ENCODE measurements at regions not wholly inside any gene's neighbourhood (a gene's known extent, or its start where the extent isn't known, plus 50 kb on each side); places are given as distances from the start of the nearest gene placed in this dataset.

DNA sequence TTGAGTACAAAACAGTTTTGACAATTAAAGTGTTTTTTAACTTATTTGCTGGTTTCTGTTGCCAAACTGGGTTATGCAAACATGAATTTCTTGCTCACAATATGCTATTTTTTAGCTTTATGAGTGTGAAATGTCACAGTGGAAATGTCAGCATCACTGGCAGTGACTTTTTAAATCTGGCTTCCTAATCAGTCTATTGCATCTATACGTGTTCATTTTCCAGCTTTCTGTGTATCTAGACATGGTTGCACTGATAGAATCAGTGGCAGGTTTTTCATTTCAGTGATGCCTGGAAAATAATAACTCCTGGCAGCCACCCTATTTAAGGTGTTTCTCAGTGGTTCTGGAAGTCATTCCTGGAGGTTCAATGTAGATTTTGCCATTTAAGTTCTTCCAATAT lies 146.7 kb downstream of the SLITRK6 start (continued):
- TF ChIP-seq, protein P1, sequence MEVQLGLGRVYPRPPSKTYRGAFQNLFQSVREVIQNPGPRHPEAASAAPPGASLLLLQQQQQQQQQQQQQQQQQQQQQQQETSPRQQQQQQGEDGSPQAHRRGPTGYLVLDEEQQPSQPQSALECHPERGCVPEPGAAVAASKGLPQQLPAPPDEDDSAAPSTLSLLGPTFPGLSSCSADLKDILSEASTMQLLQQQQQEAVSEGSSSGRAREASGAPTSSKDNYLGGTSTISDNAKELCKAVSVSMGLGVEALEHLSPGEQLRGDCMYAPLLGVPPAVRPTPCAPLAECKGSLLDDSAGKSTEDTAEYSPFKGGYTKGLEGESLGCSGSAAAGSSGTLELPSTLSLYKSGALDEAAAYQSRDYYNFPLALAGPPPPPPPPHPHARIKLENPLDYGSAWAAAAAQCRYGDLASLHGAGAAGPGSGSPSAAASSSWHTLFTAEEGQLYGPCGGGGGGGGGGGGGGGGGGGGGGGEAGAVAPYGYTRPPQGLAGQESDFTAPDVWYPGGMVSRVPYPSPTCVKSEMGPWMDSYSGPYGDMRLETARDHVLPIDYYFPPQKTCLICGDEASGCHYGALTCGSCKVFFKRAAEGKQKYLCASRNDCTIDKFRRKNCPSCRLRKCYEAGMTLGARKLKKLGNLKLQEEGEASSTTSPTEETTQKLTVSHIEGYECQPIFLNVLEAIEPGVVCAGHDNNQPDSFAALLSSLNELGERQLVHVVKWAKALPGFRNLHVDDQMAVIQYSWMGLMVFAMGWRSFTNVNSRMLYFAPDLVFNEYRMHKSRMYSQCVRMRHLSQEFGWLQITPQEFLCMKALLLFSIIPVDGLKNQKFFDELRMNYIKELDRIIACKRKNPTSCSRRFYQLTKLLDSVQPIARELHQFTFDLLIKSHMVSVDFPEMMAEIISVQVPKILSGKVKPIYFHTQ (CRISPR knock-in tag; IDR thresholded peaks at IDR 0.05) = no peak
- TF ChIP-seq, protein P2, sequence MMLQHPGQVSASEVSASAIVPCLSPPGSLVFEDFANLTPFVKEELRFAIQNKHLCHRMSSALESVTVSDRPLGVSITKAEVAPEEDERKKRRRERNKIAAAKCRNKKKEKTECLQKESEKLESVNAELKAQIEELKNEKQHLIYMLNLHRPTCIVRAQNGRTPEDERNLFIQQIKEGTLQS (CRISPR knock-in tag; conservative IDR thresholded peaks at IDR 0.05) = no peak
- TF ChIP-seq PRRX2 (CRISPR knock-in tag; IDR thresholded peaks at IDR 0.05) = no peak

DNA sequence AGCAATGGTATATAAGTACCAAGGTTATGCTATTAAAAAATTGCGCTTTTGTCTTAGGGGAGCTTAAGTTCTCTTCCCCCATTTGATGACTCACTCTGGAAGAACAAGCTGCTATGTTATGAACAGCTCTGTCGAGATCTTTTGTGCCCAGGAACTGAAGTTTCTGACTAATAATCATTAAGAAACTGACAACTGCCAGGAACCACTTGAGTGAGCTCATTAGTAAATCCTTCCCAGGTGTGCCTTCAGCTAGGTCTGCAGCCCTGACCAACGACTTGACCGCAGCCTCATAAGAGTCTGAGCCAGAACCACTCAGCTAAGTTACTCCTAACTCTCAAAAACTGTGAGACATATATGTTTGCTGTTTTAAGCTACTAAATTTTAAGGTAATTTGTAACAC lies 147.8 kb downstream of the SLITRK6 start:
- H3K4me1 Mint-ChIP-seq = no peaks in the 10 kb centered on the region
- TF ChIP-seq, protein P3, sequence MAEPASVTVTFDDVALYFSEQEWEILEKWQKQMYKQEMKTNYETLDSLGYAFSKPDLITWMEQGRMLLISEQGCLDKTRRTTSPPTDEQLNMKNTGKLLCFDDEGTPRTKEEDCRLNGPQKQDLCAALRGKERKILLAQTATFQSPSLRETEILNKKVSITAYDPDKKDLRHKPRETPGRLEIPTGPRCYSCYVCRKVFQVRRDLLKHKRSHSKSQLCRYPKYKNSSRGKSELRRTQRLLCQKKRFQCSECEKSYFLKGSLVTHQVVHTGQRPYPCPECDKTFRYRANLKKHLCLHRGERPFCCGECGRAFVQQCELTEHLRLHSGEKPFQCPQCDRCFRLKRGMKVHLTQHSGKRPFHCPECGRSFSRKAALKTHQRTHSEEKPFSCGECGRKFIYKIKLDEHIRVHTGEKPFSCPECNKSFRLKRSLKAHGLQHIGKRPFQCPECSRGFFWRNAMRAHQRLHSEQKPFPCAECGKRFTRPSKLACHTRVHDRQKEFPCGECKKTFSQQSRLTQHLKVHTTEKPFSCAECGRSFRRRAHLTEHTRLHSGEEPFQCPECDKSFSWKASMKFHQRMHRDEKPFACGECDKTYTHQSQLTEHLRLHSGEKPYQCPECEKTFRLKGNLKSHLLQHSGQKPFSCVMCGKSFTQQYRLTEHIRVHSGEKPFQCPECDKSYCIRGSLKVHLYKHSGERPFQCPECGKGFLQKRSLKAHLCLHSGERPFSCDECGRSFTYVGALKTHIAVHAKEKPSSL (CRISPR knock-in tag; conservative IDR thresholded peaks at IDR 0.05) = no peak
- TF ChIP-seq EMX1 (CRISPR knock-in tag; IDR thresholded peaks at IDR 0.05) = no peak
- H3K9me3 Mint-ChIP-seq = no peaks in the 10 kb centered on the region
- ChIA-PET POLR2A (no interaction called here), CTCF (no interaction called here)
- no peak for ATAC-seq
- H3K36me3 Mint-ChIP-seq = no peaks in the 10 kb centered on the region
- no peak for DNase-seq (ENCODE audit: low spot score)
- no peak overlapping the region for H3K27ac Mint-ChIP-seq
- no peaks in the 10 kb centered on the region for H3K27me3 Mint-ChIP-seq (ENCODE audit: low read depth)
- no peak overlapping the region for H3K4me3 Mint-ChIP-seq

DNA sequence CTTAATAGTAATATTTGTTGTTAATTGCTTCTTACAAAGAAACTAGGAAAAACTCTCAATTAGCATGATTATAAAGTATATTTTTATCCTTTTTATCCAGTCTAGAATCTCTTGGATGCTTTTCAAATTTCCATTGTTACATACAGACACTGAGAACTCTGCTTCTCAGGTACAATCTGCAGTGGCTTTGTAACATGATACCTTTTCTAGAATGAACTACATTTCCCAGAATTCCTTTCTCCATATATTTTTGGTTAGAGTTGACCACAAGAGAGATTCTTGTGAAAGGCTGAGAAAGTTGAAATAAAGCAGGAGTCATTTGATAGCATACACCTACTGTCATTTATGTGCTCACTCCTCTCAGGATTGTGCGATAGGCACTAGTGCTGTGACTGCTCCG lies 148.6 kb downstream of the SLITRK6 start:
- Mint-ChIP-seq H3K4me1 (no peaks in the 10 kb centered on the region), H3K9me3 (no peaks in the 10 kb centered on the region), H3K4me3 (no peak overlapping the region), H3K27me3 (ENCODE audit: low read depth) (no peaks in the 10 kb centered on the region), H3K36me3 (no peaks in the 10 kb centered on the region), H3K27ac (no peak overlapping the region)
- TF ChIP-seq, protein P4, sequence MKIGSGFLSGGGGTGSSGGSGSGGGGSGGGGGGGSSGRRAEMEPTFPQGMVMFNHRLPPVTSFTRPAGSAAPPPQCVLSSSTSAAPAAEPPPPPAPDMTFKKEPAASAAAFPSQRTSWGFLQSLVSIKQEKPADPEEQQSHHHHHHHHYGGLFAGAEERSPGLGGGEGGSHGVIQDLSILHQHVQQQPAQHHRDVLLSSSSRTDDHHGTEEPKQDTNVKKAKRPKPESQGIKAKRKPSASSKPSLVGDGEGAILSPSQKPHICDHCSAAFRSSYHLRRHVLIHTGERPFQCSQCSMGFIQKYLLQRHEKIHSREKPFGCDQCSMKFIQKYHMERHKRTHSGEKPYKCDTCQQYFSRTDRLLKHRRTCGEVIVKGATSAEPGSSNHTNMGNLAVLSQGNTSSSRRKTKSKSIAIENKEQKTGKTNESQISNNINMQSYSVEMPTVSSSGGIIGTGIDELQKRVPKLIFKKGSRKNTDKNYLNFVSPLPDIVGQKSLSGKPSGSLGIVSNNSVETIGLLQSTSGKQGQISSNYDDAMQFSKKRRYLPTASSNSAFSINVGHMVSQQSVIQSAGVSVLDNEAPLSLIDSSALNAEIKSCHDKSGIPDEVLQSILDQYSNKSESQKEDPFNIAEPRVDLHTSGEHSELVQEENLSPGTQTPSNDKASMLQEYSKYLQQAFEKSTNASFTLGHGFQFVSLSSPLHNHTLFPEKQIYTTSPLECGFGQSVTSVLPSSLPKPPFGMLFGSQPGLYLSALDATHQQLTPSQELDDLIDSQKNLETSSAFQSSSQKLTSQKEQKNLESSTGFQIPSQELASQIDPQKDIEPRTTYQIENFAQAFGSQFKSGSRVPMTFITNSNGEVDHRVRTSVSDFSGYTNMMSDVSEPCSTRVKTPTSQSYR (CRISPR knock-in tag; IDR thresholded peaks at IDR 0.05) = no peak
- TF ChIP-seq, protein P5, sequence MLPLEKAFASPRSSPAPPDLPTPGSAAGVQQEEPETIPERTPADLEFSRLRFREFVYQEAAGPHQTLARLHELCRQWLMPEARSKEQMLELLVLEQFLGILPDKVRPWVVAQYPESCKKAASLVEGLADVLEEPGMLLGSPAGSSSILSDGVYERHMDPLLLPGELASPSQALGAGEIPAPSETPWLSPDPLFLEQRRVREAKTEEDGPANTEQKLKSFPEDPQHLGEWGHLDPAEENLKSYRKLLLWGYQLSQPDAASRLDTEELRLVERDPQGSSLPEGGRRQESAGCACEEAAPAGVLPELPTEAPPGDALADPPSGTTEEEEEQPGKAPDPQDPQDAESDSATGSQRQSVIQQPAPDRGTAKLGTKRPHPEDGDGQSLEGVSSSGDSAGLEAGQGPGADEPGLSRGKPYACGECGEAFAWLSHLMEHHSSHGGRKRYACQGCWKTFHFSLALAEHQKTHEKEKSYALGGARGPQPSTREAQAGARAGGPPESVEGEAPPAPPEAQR (CRISPR knock-in tag; IDR thresholded peaks at IDR 0.05) = no peak
- TF ChIP-seq, protein P2 (CRISPR knock-in tag; conservative IDR thresholded peaks at IDR 0.05) = no peak
- TF ChIP-seq ZNF671 (CRISPR knock-in tag; IDR thresholded peaks at IDR 0.05) = no peak
- TF ChIP-seq MYBL2 (CRISPR knock-in tag; IDR thresholded peaks at IDR 0.05) = no peak
- TF ChIP-seq ZNF263 (CRISPR knock-in tag; IDR thresholded peaks at IDR 0.05; ENCODE audit: low read depth) = no peak
- POLR2A ChIA-PET = no interaction called here
- peak; percentile 41 for ATAC-seq
- no peak for DNase-seq (ENCODE audit: low spot score)
- CTCF ChIA-PET = no interaction called here

DNA sequence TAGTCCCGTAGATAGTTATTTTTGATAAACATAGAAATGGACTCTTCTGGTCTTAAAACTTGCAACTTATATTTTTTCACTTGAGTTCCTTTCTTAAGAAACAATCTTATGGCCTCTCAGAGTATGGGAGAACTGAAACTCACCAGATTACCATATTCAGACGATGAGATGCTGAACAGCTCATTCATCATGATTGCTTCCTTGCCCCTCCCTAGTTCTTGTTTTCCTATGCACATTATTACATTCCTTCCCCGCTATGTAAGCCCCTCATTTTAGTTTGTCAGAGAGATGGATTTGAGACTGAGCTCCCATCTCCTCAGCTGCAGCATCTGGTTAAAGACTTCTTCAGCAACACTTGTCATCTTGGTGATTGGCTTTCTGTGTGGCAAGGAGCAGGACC lies 158.5 kb downstream of the SLITRK6 start:
- Mint-ChIP-seq H3K36me3 (peaks cover 8% of the 10 kb centered on the region; the same call in 1 of the 2 replicates), H3K4me1 (no peaks in the 10 kb centered on the region), H3K9me3 (peaks cover 12% of the 10 kb centered on the region), H3K4me3 (no peak overlapping the region), H3K27ac (no peak overlapping the region), H3K27me3 (ENCODE audit: low read depth) (no peaks in the 10 kb centered on the region)
- ChIA-PET CTCF (no interaction called here), POLR2A (no interaction called here)
- no peak for DNase-seq (ENCODE audit: low spot score)
- ATAC-seq = no peak
- TF ChIP-seq, protein P6, sequence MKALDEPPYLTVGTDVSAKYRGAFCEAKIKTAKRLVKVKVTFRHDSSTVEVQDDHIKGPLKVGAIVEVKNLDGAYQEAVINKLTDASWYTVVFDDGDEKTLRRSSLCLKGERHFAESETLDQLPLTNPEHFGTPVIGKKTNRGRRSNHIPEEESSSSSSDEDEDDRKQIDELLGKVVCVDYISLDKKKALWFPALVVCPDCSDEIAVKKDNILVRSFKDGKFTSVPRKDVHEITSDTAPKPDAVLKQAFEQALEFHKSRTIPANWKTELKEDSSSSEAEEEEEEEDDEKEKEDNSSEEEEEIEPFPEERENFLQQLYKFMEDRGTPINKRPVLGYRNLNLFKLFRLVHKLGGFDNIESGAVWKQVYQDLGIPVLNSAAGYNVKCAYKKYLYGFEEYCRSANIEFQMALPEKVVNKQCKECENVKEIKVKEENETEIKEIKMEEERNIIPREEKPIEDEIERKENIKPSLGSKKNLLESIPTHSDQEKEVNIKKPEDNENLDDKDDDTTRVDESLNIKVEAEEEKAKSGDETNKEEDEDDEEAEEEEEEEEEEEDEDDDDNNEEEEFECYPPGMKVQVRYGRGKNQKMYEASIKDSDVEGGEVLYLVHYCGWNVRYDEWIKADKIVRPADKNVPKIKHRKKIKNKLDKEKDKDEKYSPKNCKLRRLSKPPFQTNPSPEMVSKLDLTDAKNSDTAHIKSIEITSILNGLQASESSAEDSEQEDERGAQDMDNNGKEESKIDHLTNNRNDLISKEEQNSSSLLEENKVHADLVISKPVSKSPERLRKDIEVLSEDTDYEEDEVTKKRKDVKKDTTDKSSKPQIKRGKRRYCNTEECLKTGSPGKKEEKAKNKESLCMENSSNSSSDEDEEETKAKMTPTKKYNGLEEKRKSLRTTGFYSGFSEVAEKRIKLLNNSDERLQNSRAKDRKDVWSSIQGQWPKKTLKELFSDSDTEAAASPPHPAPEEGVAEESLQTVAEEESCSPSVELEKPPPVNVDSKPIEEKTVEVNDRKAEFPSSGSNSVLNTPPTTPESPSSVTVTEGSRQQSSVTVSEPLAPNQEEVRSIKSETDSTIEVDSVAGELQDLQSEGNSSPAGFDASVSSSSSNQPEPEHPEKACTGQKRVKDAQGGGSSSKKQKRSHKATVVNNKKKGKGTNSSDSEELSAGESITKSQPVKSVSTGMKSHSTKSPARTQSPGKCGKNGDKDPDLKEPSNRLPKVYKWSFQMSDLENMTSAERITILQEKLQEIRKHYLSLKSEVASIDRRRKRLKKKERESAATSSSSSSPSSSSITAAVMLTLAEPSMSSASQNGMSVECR (CRISPR knock-in tag; IDR thresholded peaks at IDR 0.05; ENCODE audit: borderline replicate concordance) = no peak
- TF ChIP-seq, protein P4 (CRISPR knock-in tag; IDR thresholded peaks at IDR 0.05) = no peak
